ENCODE measurements at regions not wholly inside any gene's neighbourhood (a gene's known extent, or its start where the extent isn't known, plus 50 kb on each side); places are given as distances from the start of the nearest gene placed in this dataset.

GRCh38 chr3:102174312-102174712, 260.5 kb upstream of the ZPLD1 start:
- no peak for TF ChIP-seq CTCF (IDR thresholded peaks at IDR 0.05)
- Mint-ChIP-seq H3K4me3 (ENCODE audit: unreplicated experiment) (no peak overlapping the region), H3K27me3 (ENCODE audit: low read depth) (no peaks in the 10 kb centered on the region), H3K36me3 (ENCODE audit: low read depth) (no peaks in the 10 kb centered on the region), H3K4me1 (ENCODE audit: low read depth) (peaks cover 32% of the 10 kb centered on the region), H3K9me3 (ENCODE audit: low read depth) (no peaks in the 10 kb centered on the region), H3K27ac (ENCODE audit: unreplicated experiment) (peak overlapping the region; percentile 92)
- DNase-seq (ENCODE audit: low spot score) = no peak

- Mint-ChIP-seq H3K4me1 (ENCODE audit: low read depth) (peaks cover 32% of the 10 kb centered on the region), H3K9me3 (ENCODE audit: low read depth) (no peaks in the 10 kb centered on the region), H3K4me3 (ENCODE audit: unreplicated experiment) (peak overlapping the region; percentile 2), H3K36me3 (ENCODE audit: low read depth) (no peaks in the 10 kb centered on the region), H3K27ac (ENCODE audit: unreplicated experiment) (peak overlapping the region; percentile 92), H3K27me3 (ENCODE audit: low read depth) (no peaks in the 10 kb centered on the region)
- DNase-seq (ENCODE audit: low spot score) = no peak
- TF ChIP-seq CTCF (IDR thresholded peaks at IDR 0.05) = peak; percentile 29
Observed at GRCh38 chr3:102174832-102175374, 259.9 kb upstream of the ZPLD1 start.

GRCh38 chr3:102176333-102177050, 258.3 kb upstream of the ZPLD1 start:
- DNase-seq (ENCODE audit: low spot score) = no peak

GRCh38 chr3:102177075-102177755, 257.6 kb upstream of the ZPLD1 start:
- TF ChIP-seq CTCF (IDR thresholded peaks at IDR 0.05) = no peak
- Mint-ChIP-seq H3K27me3 (ENCODE audit: low read depth) (no peaks in the 10 kb centered on the region), H3K36me3 (ENCODE audit: low read depth) (no peaks in the 10 kb centered on the region), H3K27ac (ENCODE audit: unreplicated experiment) (no peak overlapping the region), H3K4me3 (ENCODE audit: unreplicated experiment) (no peak overlapping the region), H3K4me1 (ENCODE audit: low read depth) (peaks cover 32% of the 10 kb centered on the region), H3K9me3 (ENCODE audit: low read depth) (no peaks in the 10 kb centered on the region)
- DNase-seq (ENCODE audit: low spot score) = no peak

More at GRCh38 chr3:102176333-102177050, 258.3 kb upstream of the ZPLD1 start:
- H3K9me3 Mint-ChIP-seq (ENCODE audit: low read depth) = no peaks in the 10 kb centered on the region
- H3K4me1 Mint-ChIP-seq (ENCODE audit: low read depth) = peaks cover 32% of the 10 kb centered on the region
- no peak overlapping the region for H3K27ac Mint-ChIP-seq (ENCODE audit: unreplicated experiment)
- H3K4me3 Mint-ChIP-seq (ENCODE audit: unreplicated experiment) = no peak overlapping the region
- no peak for TF ChIP-seq CTCF (IDR thresholded peaks at IDR 0.05)
- no peaks in the 10 kb centered on the region for H3K27me3 Mint-ChIP-seq (ENCODE audit: low read depth)
- no peaks in the 10 kb centered on the region for H3K36me3 Mint-ChIP-seq (ENCODE audit: low read depth)

GRCh38 chr3:102178817-102179216, 256.0 kb upstream of the ZPLD1 start:
- TF ChIP-seq CTCF (IDR thresholded peaks at IDR 0.05) = no peak
- Mint-ChIP-seq H3K9me3 (ENCODE audit: low read depth) (no peaks in the 10 kb centered on the region), H3K4me3 (ENCODE audit: unreplicated experiment) (no peak overlapping the region), H3K36me3 (ENCODE audit: low read depth) (no peaks in the 10 kb centered on the region), H3K27ac (ENCODE audit: unreplicated experiment) (no peak overlapping the region), H3K4me1 (ENCODE audit: low read depth) (peaks cover 25% of the 10 kb centered on the region), H3K27me3 (ENCODE audit: low read depth) (no peaks in the 10 kb centered on the region)
- no peak for DNase-seq (ENCODE audit: low spot score)

Measured in chondrocyte (in vitro differentiated cells).